DND-41 (cell line): ENCODE measurements at regions not wholly inside any gene's neighbourhood (a gene's known extent, or its start where the extent isn't known, plus 50 kb on each side); places are given as distances from the start of the nearest gene placed in this dataset.

Experiments used
- ATAC-seq: fragments of 200-7000 bp; cut with Tn5 transposase; 3 replicates; pipeline ENCODE4 v1.9.1; 2021; ENCODE audit warnings: low read depth; ENCODE audit not compliant: insufficient read depth
- DNase-seq: peaks from one replicate; pipeline ENCODE4 v3.0.0-alpha.2; 2020
- H2AFZ ChIP-seq: 2 replicates; pipeline ENCODE4 v1.6.0; 2012; ENCODE audit warnings: low read depth, low read length
- H3K27ac ChIP-seq: 2 replicates; pipeline ENCODE4 v1.5.1; 2012; ENCODE audit warnings: low read length, inconsistent platforms
- H3K27me3 ChIP-seq: fragments of 200-600 bp; sonication (generic); 2 replicates; pipeline ENCODE4 v1.6.0; 2012; ENCODE audit warnings: low read length, mild to moderate bottlenecking, inconsistent platforms; ENCODE audit not compliant: insufficient read depth, poor library complexity
- H3K36me3 ChIP-seq: 2 replicates; pipeline ENCODE4 v1.5.1; 2012; ENCODE audit warnings: low read length, inconsistent platforms; ENCODE audit not compliant: insufficient read depth
- H3K4me1 ChIP-seq: 2 replicates; pipeline ENCODE4 v1.5.1; 2012; ENCODE audit warnings: mild to moderate bottlenecking, low read length; ENCODE audit not compliant: insufficient read depth
- H3K4me2 ChIP-seq: 2 replicates; pipeline ENCODE4 v1.6.0; 2012; ENCODE audit warnings: mild to moderate bottlenecking, moderate library complexity, low read length, inconsistent platforms; ENCODE audit not compliant: insufficient read depth
- H3K4me3 ChIP-seq, 2 experiments: fragments of 200-600 bp in 1 of 2; shearing (Covaris generic) in 1 of 2; 2 replicates each; pipeline ENCODE4 v1.5.1; 2012 to 2016; ENCODE audit warnings: inconsistent platforms in 2 of 2, low read length in 2 of 2, mild to moderate bottlenecking in 2 of 2, low read depth in 1 of 2, moderate library complexity in 1 of 2
- H3K79me2 ChIP-seq: 2 replicates; pipeline ENCODE4 v1.6.0; 2012; ENCODE audit warnings: low read length, inconsistent platforms; ENCODE audit not compliant: insufficient read depth
- H3K9ac ChIP-seq: 2 replicates; pipeline ENCODE4 v1.6.0; 2012; ENCODE audit warnings: low read depth, mild to moderate bottlenecking, inconsistent platforms, low read length, moderate library complexity
- H3K9me3 ChIP-seq: 2 replicates; pipeline ENCODE4 v1.5.1; 2012; ENCODE audit warnings: low read length, moderate library complexity, mild to moderate bottlenecking, inconsistent platforms; ENCODE audit not compliant: insufficient read depth, severe bottlenecking
- H4K20me1 ChIP-seq: 2 replicates; pipeline ENCODE4 v1.6.0; 2012; ENCODE audit warnings: low read length; ENCODE audit not compliant: insufficient read depth
- CTCF ChIP-seq: IDR thresholded peaks from 2 replicates; pipeline ENCODE4 v1.5.1; 2012; ENCODE audit warnings: borderline replicate concordance, low read length, moderate library complexity, mild to moderate bottlenecking; ENCODE audit not compliant: poor library complexity, severe bottlenecking; ENCODE audit errors: extremely low read depth
- EZH2 ChIP-seq: IDR thresholded peaks from 3 replicates; pipeline ENCODE4 v1.6.1; 2012; ENCODE audit warnings: borderline replicate concordance, low read depth, mild to moderate bottlenecking, moderate library complexity, low read length, inconsistent platforms; ENCODE audit not compliant: severe bottlenecking

- no peaks in the 10 kb centered on the region for H3K79me2 ChIP-seq
- ATAC-seq (no peak), DNase-seq (no peak)
- H3K4me1 ChIP-seq = no peaks in the 10 kb centered on the region
- H3K27me3 ChIP-seq = no peaks in the 10 kb centered on the region
- no peaks in the 10 kb centered on the region for H3K36me3 ChIP-seq
- no peaks in the 10 kb centered on the region for H4K20me1 ChIP-seq
- no peak overlapping the region for H3K27ac ChIP-seq
- H3K9ac ChIP-seq = no peak overlapping the region
- no peak for TF ChIP-seq CTCF
- H3K4me3 ChIP-seq = no peak overlapping the region
- H2AFZ ChIP-seq = no peak overlapping the region
- no peak overlapping the region for H3K4me2 ChIP-seq
- no peaks in the 10 kb centered on the region for H3K9me3 ChIP-seq
Observed at GRCh38 chr12:11561411-11561810, 88.1 kb upstream of the ETV6 start.

- no peaks in the 10 kb centered on the region for H4K20me1 ChIP-seq
- H3K27me3 ChIP-seq = no peaks in the 10 kb centered on the region
- no peak for ATAC-seq
- no peaks in the 10 kb centered on the region for H3K9me3 ChIP-seq
- H3K4me2 ChIP-seq = no peak overlapping the region
- TF ChIP-seq EZH2 (no peak), CTCF (no peak)
- H3K36me3 ChIP-seq = no peaks in the 10 kb centered on the region
- no peak for DNase-seq
- no peaks in the 10 kb centered on the region for H3K4me1 ChIP-seq
- H2AFZ ChIP-seq = no peak overlapping the region
- no peak overlapping the region for H3K9ac ChIP-seq
- H3K27ac ChIP-seq = no peak overlapping the region
- no peak overlapping the region for H3K4me3 ChIP-seq
- H3K79me2 ChIP-seq = no peaks in the 10 kb centered on the region
Observed at GRCh38 chr12:11563785-11564739, 85.4 kb upstream of the ETV6 start.

- Histone ChIP-seq H3K9ac (no peak overlapping the region), H4K20me1 (no peaks in the 10 kb centered on the region), H3K27me3 (no peaks in the 10 kb centered on the region), H3K79me2 (no peaks in the 10 kb centered on the region), H3K9me3 (no peaks in the 10 kb centered on the region), H3K4me3 (no peak overlapping the region), H3K27ac (no peak overlapping the region), H2AFZ (no peak overlapping the region), H3K4me1 (no peaks in the 10 kb centered on the region), H3K4me2 (no peak overlapping the region), H3K36me3 (no peaks in the 10 kb centered on the region)
- ATAC-seq (no peak), DNase-seq (no peak)
- no peak for TF ChIP-seq EZH2
- TF ChIP-seq CTCF = no peak
Observed at GRCh38 chr12:11564984-11565651, 84.4 kb upstream of the ETV6 start.
